Non-pigmented ciliary epithelial cell (primary cell): ENCODE measurements at regions not wholly inside any gene's neighbourhood (a gene's known extent, or its start where the extent isn't known, plus 50 kb on each side); places are given as distances from the start of the nearest gene placed in this dataset.
"Not testable (repeated sequence)": the region's sequence is repeated elsewhere in the genome, so short reads cannot be mapped to it uniquely, and the experiment has no call there.

Source experiments
- DNase-seq: peaks from one replicate; pipeline ENCODE4 v3.0.0-alpha.2; 2010; ENCODE audit warnings: low read depth

- DNase-seq = no peak
These were observed 95.7 kb downstream of the FASLG start for GRCh38 chr1:172754609-172755008.

- DNase-seq = no peak
These were observed 96.2 kb downstream of the FASLG start for GRCh38 chr1:172755099-172755498.

- no peak for DNase-seq
These were observed 97.1 kb downstream of the FASLG start for GRCh38 chr1:172756024-172756423.

- no peak for DNase-seq
These were observed 99.4 kb downstream of the FASLG start for GRCh38 chr1:172758259-172758658.

GRCh38 chr1:172760121-172760520 is 101.2 kb downstream of the FASLG start:
- no peak for DNase-seq

DNA sequence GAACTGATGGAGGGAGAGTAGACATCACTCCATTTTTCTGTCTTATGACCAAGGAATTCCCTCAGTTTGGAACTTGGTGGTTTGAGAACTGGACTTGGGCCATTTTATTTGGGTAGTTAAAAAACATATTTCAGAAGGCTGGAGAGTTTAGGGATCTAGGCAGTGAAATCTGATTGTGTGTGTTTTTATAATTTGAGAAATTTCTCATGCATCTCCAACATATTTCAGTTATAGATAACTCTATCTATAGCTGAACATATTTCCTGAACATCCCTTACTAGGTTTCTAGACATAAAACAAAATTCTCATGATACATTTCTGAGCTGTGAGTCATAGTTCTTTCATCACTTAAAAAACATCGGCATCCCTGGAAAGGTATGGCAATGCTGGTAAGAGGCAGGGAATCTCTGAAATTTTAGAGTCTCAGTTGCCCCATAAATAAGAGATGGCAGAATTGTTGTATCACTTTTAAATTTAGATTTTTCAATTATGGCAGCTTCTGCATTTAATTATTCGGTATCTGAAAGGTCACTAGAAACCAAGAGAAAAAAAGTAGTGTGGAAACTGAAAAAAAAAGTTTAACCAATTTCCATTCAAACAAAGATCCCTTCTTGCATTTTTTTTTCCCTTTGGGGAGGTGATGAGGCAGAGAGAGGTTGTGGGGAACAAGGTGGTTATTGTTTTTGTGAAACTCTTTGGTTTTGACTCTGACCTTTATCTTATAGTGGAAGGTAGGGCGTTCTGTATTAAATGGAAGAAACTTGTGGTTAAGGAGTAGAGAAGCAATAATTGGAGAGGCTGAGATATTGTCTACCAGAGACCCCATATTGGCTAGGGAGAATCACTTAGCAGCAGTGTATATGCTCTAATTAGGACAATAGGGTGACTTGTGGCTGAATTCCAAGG is 102.9 kb downstream of the FASLG start:
- DNase-seq = no peak

GRCh38 chr1:172763057-172763456 is 104.2 kb downstream of the FASLG start:
- DNase-seq = no peak

DNA sequence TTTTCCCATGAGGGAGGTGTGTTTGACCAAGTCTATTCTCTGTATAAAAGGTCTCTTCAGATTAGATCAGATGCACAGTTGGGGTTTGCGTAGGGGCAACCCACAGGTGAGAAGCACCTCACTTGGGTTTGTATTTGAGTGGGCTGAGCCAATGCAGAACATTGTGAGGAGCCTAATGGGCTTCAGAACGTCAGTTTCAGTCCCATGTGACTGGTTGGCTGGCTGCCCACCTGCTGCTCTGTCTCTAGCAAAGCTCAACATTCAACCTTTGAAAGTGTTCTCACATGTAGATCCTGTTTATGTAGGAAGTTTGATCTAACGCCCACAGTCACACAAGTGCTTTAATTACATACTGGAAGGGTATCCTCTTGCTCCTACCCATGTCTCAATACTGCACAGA is 105.5 kb downstream of the FASLG start:
- DNase-seq = no peak

DNA sequence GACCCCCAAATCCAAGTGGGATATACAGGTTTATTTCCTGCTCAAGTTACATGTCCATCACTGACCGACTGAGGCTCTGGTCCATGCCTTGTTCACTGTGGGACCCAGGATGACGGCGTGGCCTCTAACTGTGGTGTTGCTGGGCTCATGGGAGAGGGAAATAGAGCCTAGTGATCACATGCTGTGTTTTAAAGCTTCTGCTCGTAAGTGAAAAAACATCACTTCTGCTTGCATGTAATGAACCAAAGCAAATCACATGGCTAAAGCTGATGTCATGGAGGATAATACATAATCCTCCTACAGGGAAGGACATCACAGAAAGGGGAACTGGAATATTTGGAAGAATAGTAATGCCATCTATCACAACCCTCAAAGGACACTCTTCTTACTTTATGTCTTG is 107.6 kb downstream of the FASLG start:
- DNase-seq = no peak

DNA sequence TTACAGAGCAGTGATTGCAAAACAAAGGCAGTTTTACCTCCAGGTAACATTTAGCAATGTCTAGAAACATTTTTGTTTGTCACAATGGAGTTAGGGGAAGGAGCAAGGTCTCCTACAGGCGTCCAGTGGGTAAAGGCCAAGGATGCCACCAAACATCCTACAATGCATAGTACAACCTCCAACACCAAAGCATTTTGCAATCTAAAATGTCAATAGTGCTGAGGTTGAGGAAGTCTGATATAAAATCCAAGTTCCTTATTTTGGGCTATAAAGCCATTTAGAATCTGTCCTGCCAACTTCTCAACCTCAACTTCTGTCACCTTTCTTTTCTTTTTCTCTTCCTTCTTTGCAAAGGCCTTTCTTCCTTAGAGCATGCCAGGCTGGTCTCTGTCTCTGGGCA is 111.2 kb downstream of the FASLG start:
- DNase-seq = no peak

GRCh38 chr1:172774561-172774960 is 115.7 kb downstream of the FASLG start:
- no peak for DNase-seq

DNA sequence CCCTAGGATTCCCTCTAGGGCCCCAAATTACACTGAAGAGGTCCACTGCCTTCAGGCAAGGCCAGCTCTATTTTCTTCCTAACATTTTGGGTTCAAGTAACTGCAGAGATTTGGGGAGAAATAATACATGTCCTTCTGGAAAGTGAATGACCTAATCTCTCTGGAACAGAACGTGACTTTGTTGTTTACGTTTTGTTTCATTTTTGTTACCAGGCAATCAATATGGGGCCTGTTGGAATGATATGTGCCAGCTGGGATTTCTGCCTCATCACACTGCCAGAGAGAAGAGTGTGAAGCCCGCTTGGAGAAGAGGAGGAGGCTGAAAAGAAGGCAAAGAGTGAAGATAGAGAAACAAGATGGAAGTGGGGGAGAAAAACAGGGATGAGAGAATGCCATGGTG is 116.7 kb downstream of the FASLG start:
- no peak for DNase-seq

DNA sequence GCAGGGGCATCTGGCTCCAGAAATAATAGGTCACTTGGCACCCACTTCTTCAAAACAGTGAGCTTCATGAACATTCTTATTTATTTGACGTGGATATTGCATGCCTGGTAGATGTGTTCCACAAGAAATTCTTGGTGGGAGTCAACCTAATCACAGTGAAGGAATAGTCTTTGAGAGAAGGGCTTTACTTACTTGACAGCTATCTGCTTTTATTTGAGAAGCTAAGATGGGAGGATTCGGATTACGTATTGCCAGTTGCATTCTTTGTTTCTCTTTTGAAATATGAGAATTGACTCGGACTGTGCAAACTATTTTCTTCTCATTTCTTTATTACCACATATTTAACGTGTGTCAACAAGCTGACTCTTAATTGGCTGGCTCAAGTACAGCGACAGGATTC is 117.2 kb downstream of the FASLG start:
- no peak for DNase-seq

DNA sequence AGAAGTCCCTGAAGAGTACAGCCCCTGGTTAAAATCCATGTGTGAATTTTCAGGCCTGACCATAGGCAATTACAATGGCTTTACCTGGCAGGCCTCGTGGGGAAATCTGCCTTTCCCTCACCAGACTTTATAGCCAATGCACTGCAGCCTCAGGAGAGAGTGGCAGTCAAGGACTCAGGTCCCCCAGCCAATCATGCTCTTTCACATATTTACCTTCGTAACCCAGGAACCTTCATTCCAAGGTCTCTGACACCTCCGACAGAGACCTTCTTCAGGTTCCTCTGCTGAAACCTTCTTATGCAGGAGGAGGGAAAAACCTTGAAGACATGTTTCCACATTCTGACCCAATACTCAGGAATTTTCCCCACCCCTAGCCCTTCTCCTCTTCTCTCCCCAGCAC is 118.9 kb downstream of the FASLG start:
- no peak for DNase-seq

DNA sequence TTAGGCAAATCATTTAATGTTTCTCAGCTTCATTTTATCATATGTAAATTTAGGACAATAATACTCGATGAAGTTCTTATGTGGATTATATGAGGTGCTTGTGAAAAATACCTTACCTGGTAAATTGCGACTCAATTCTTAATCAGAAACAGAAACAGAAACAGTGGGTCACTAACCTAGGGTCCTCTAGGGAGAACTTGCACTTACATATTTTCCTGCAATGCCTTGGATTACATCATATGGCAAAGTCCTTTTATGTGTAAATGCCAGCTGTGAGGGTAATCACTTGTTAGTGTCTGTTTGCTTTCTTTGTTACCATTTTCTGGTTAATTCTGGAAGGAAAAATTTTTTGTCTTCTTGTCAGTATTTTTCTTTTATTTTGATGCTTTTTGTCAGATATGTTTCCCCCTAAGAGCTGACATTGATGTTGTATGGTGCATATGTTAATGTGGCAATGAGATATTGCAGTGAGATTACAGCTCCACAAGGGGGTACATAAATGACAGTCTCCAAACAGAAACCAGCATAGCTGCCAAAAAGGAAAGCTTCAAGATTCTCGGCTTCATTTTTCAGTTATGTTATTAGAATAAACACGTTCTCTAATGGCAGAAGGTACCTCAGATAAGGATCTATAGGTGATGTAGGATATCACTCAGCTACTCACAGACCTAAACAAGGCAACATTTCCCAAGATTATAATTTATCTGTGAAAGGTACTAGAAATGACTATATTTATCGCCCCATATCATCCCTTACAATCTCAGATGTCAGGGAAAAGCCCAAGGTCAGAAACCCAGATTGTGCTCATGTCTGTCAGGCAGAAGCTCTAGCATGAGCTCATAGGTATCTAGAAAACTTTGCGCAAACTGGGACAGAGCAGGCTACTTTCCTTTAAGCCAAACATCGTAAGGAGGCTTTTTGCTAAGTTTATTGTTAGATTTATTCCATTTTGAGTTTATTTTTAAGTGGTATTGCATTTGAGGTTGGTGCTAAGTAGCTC is 119.9 kb downstream of the FASLG start:
- no peak for DNase-seq

- DNase-seq = no peak
These were observed 120.6 kb downstream of the FASLG start for GRCh38 chr1:172779491-172779890.

DNA sequence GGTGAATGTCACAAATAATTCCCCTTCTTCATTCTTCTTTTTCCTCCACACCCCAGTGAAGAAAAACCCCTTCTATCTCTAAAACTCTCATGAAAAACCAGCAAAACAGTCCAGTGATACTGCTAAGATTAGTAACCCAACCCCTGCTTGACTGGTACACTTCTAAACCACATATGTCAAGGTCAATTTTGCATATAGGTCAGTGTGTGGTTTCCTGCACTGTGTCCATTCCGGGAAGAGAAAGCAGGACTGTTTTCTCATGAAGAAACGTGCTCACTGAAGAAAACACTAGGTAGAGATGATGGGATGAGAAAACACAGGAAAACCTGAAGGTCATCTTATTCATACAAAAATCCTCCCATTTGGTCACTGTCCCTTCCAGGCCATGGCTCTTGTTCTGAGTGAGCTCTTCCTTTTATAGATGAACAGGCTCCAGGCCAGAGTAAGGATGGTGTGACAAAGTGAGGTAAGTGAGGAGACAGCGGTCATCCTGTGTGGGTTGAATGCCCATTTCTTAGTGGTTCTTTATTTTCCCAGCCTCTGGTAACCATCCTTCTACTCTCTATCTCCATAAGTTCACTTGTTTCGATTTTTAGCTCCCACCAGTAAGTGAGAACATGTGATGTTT is 122.7 kb downstream of the FASLG start:
- no peak for DNase-seq

GRCh38 chr1:172789840-172790239 is 130.9 kb downstream of the FASLG start:
- no peak for DNase-seq

- no peak for DNase-seq
These were observed 131.3 kb downstream of the FASLG start for GRCh38 chr1:172790245-172790644.

GRCh38 chr1:172793823-172794222 is 134.9 kb downstream of the FASLG start:
- DNase-seq = no peak

- DNase-seq = no peak
These were observed 136.8 kb downstream of the FASLG start for GRCh38 chr1:172795741-172796140.

- DNase-seq = not testable (repeated sequence)
These were observed 140.9 kb downstream of the FASLG start for GRCh38 chr1:172799804-172800203.
